ENCODE measurements at regions not wholly inside any gene's neighbourhood (a gene's known extent, or its start where the extent isn't known, plus 50 kb on each side); places are given as distances from the start of the nearest gene placed in this dataset.

DNA sequence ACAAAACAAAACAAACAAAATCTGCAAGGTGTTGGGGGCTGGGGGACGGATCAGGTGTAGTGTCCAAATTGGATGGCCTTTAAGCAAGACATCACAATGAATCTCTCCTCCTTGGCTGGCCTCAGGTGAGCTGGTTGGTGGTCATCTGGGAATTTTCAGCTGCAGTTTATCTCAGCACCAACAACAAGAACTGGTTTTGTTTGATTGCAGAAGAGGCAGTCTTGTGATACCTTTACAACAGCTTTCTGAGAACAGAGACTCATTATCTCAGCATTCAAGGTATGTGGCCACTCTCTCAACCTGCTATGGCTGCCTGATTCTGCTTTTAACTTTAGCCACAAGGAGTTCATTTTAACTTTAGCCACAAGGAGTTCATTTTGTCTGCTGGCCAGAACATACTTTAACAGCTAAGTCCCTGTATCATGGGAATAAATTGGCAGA, 1543.4 kb downstream of the EFNA5 start:
- Histone ChIP-seq H3K27ac (ENCODE audit: low read depth, low read length) (no peak overlapping the region), H3K4me3 (ENCODE audit: low read depth, low read length) (no peak overlapping the region), H3K4me1 (ENCODE audit: control insufficient read depth, insufficient read depth, low read length) (peaks cover 12% of the 10 kb centered on the region), H3K27me3 (ENCODE audit: control insufficient read depth, insufficient read depth, low read length) (no peaks in the 10 kb centered on the region), H3K36me3 (ENCODE audit: control insufficient read depth, insufficient read depth, low read length) (no peaks in the 10 kb centered on the region), H3K9me3 (ENCODE audit: control insufficient read depth, insufficient read depth, low read depth, low read length) (no peaks in the 10 kb centered on the region), H3K9ac (ENCODE audit: low read length) (no peak overlapping the region)

DNA sequence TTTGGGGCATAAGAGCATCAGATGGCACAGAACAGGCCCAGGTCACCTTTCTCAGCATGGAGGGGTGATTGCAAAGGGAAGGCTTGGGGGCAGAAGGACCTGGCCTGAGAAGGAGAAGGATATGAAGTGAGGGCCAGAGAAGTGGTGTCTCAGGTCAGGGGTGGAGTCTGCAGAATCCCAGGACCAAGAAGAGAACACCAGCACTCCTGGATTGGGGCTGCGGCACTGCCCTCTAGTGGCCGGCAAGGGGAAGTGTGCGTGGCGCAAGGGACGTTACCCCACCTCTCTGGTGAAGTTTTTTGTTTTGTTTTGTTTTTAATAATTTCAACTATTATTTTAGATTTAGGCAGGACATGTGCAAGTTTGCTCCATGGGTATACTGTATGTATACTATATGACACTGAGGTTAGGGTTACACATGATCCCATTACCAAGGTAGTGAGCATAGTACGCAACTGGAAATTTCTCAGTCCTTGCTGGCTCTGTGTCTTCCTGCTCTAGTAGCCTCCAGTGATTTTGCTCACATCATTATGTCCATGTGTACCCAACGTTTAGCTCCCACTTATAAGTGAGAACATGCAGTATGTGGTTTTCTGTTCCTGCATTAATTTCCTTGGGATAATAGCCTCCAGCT, 1548.6 kb downstream of the EFNA5 start:
- Histone ChIP-seq H3K4me1 (ENCODE audit: control insufficient read depth, insufficient read depth, low read length) (peaks cover 6% of the 10 kb centered on the region; the same call in 1 of the 2 replicates), H3K27ac (ENCODE audit: low read depth, low read length) (no peak overlapping the region), H3K27me3 (ENCODE audit: control insufficient read depth, insufficient read depth, low read length) (no peaks in the 10 kb centered on the region), H3K9ac (ENCODE audit: low read length) (no peak overlapping the region), H3K4me3 (ENCODE audit: low read depth, low read length) (no peak overlapping the region), H3K36me3 (ENCODE audit: control insufficient read depth, insufficient read depth, low read length) (no peaks in the 10 kb centered on the region), H3K9me3 (ENCODE audit: control insufficient read depth, insufficient read depth, low read depth, low read length) (no peaks in the 10 kb centered on the region)

DNA sequence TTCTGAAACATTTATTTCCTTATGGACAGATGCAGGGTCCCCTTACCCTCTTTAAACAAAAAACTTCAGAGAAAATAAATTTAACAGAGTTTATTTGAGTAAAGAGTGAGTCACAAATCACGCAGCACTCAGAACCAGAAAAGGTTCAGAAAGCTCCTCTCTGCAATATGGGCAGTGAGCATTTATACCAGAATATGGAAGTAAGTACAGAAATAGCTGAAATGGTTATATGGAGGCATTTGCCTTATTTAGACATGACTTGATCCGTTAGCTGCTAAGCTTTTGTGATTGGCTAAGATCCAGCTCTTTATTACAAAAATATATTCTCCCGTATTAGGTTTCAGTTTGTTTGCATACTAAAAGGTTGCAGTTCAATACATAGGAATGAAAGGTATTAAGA, 1554.1 kb downstream of the EFNA5 start:
- Histone ChIP-seq H3K4me3 (ENCODE audit: low read depth, low read length) (no peak overlapping the region), H3K36me3 (ENCODE audit: control insufficient read depth, insufficient read depth, low read length) (no peaks in the 10 kb centered on the region; the same call in 1 of the 2 replicates), H3K4me1 (ENCODE audit: control insufficient read depth, insufficient read depth, low read length) (no peaks in the 10 kb centered on the region), H3K9me3 (ENCODE audit: control insufficient read depth, insufficient read depth, low read depth, low read length) (peaks cover 27% of the 10 kb centered on the region), H3K27me3 (ENCODE audit: control insufficient read depth, insufficient read depth, low read length) (no peaks in the 10 kb centered on the region), H3K9ac (ENCODE audit: low read length) (no peak overlapping the region), H3K27ac (ENCODE audit: low read depth, low read length) (no peak overlapping the region)

DNA sequence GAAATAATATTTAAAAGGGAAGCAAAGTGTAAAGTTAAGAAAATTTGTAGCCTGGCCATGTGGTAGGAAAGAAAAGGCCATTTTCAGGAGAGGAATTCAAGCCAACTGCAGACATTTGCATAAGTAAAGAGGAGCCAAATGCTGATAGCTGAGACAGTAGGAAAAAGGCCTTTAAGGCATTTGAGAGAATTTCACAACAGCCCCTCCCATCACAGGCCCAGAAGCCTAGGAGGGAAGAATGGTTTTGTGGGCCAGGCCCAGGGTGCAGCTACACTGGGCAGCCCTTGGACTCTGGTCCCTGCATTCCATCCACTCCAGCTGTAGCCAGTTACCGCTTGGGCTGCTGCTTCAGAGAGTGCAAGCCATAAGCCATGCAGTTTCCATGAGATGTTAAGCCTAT, 1556.8 kb downstream of the EFNA5 start:
- H3K27ac ChIP-seq (ENCODE audit: low read depth, low read length), result no peak overlapping the region; the same call in 1 of the 2 replicates
- peaks cover 27% of the 10 kb centered on the region for H3K9me3 ChIP-seq (ENCODE audit: control insufficient read depth, insufficient read depth, low read depth, low read length)
- H3K36me3 ChIP-seq (ENCODE audit: control insufficient read depth, insufficient read depth, low read length), result no peaks in the 10 kb centered on the region; the same call in 1 of the 2 replicates
- no peaks in the 10 kb centered on the region for H3K4me1 ChIP-seq (ENCODE audit: control insufficient read depth, insufficient read depth, low read length)
- no peak overlapping the region for H3K9ac ChIP-seq (ENCODE audit: low read length)
- no peak overlapping the region for H3K4me3 ChIP-seq (ENCODE audit: low read depth, low read length)
- H3K27me3 ChIP-seq (ENCODE audit: control insufficient read depth, insufficient read depth, low read length), result no peaks in the 10 kb centered on the region

DNA sequence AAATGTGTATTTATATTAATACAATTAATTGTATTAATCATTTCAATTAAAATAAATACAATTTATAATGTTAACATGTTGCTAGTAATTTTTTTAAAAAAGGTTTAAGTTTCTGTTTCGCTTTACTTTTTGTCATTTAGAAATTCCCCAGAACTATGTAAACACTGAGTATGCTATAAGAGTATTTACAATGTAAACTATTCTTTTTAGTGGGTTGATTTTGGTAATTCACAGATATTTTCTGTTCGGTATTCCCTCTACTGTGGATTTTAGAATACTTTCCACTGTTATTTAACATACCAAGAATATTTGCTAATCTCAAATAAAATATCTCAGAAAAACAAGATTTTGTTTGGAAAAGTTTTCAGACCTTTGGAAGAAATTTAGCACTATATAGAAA, 1564.4 kb downstream of the EFNA5 start:
- H3K27ac ChIP-seq (ENCODE audit: low read depth, low read length), result no peak overlapping the region
- H3K27me3 ChIP-seq (ENCODE audit: control insufficient read depth, insufficient read depth, low read length), result no peaks in the 10 kb centered on the region

DNA sequence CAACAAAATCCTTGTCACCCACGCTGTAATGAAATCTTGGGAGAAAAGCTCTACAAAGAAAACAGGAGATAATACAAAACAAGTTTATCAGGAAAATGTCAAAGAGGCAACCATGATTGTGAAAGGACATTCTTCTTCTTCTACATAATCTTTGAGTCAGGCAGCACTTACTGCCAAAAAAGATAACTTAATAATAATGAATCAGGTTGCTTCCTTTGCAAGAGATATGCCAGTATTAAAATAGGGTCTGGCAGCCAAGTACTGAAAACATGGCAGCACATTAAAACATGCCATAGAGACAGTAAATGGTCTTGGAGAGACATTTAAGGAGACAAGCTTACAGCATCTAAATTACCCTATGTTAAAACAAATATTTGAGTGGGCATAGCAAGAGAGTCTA, 1573.4 kb downstream of the EFNA5 start:
- Histone ChIP-seq H3K27ac (ENCODE audit: low read depth, low read length) (no peak overlapping the region), H3K4me3 (ENCODE audit: low read depth, low read length) (no peak overlapping the region), H3K9me3 (ENCODE audit: control insufficient read depth, insufficient read depth, low read depth, low read length) (no peaks in the 10 kb centered on the region), H3K36me3 (ENCODE audit: control insufficient read depth, insufficient read depth, low read length) (no peaks in the 10 kb centered on the region), H3K4me1 (ENCODE audit: control insufficient read depth, insufficient read depth, low read length) (peaks cover 7% of the 10 kb centered on the region), H3K27me3 (ENCODE audit: control insufficient read depth, insufficient read depth, low read length) (no peaks in the 10 kb centered on the region), H3K9ac (ENCODE audit: low read length) (no peak overlapping the region)

More for the DNA sequence above, 1564.4 kb downstream of the EFNA5 start:
- H3K36me3 ChIP-seq (ENCODE audit: control insufficient read depth, insufficient read depth, low read length), result no peaks in the 10 kb centered on the region
- no peaks in the 10 kb centered on the region for H3K9me3 ChIP-seq (ENCODE audit: control insufficient read depth, insufficient read depth, low read depth, low read length)
- no peak overlapping the region for H3K9ac ChIP-seq (ENCODE audit: low read length)
- no peak overlapping the region for H3K4me3 ChIP-seq (ENCODE audit: low read depth, low read length)
- H3K4me1 ChIP-seq (ENCODE audit: control insufficient read depth, insufficient read depth, low read length), result no peaks in the 10 kb centered on the region

DNA sequence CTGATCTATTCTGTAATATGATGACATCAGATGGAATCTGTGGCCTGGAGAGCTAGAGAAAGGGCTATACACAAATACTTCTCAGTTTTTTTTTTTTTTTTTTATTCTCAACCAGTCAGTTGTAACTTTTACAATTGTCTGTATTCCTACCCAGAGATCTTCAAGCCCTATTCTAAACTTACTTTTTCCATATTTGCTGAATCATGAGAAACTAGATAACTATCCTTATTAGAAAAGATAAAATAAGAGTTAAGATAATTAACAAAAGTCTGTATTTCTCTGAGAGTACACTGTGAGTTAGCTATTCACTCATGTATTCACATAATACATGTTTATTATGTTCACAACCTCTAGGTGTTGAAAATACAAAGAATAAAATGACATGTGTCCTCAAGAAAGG, 1575.9 kb downstream of the EFNA5 start:
- no peak overlapping the region for H3K9ac ChIP-seq (ENCODE audit: low read length)
- no peak overlapping the region for H3K4me3 ChIP-seq (ENCODE audit: low read depth, low read length)
- H3K4me1 ChIP-seq (ENCODE audit: control insufficient read depth, insufficient read depth, low read length), result peaks cover 11% of the 10 kb centered on the region
- no peaks in the 10 kb centered on the region for H3K9me3 ChIP-seq (ENCODE audit: control insufficient read depth, insufficient read depth, low read depth, low read length)
- no peaks in the 10 kb centered on the region for H3K36me3 ChIP-seq (ENCODE audit: control insufficient read depth, insufficient read depth, low read length)
- no peaks in the 10 kb centered on the region for H3K27me3 ChIP-seq (ENCODE audit: control insufficient read depth, insufficient read depth, low read length)
- no peak overlapping the region for H3K27ac ChIP-seq (ENCODE audit: low read depth, low read length)

DNA sequence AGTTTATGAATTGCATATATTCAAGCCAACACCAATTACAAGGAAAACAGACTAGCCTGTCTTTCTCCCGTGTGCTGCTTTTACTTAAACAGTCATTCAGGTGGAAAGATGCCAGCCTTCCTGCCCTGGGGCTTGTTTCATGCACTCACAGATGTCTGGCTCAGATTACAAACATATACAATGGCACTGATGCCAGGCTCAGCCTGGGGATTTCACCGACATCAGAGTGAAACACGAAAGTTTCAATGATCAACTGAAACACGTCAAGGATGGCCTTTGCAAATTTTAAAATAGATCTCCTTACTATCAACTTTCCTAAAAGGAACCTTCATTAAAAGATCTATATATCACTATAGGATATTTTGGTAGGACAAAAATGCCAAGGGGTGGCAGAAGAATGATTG, 1576.5 kb downstream of the EFNA5 start:
- H3K27me3 ChIP-seq (ENCODE audit: control insufficient read depth, insufficient read depth, low read length), result no peaks in the 10 kb centered on the region
- no peak overlapping the region for H3K4me3 ChIP-seq (ENCODE audit: low read depth, low read length)
- H3K4me1 ChIP-seq (ENCODE audit: control insufficient read depth, insufficient read depth, low read length), result peaks cover 17% of the 10 kb centered on the region
- no peak overlapping the region for H3K27ac ChIP-seq (ENCODE audit: low read depth, low read length)
- no peak overlapping the region for H3K9ac ChIP-seq (ENCODE audit: low read length)
- no peaks in the 10 kb centered on the region for H3K9me3 ChIP-seq (ENCODE audit: control insufficient read depth, insufficient read depth, low read depth, low read length)
- H3K36me3 ChIP-seq (ENCODE audit: control insufficient read depth, insufficient read depth, low read length), result no peaks in the 10 kb centered on the region

DNA sequence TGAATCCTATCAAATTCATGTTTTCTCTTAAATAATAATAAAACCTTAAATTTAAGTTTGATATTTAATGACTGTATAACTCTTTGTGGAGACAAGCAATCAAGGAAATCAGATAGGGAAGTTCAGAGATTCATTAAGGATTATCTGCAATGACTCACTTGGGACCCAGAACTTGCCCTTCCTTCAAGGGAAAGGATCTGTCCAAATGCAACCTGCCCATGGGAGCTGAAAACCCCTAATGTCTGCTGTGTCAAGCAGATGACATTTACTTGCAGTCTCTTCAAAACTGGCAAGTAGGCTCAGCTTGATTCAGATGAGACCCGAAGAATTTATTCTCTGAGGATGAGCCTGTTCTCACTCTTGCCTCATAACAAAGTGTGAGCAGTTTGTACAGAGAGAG, 1577.6 kb downstream of the EFNA5 start:
- Histone ChIP-seq H3K9ac (ENCODE audit: low read length) (no peak overlapping the region), H3K4me3 (ENCODE audit: low read depth, low read length) (no peak overlapping the region), H3K27ac (ENCODE audit: low read depth, low read length) (no peak overlapping the region), H3K4me1 (ENCODE audit: control insufficient read depth, insufficient read depth, low read length) (peaks cover 21% of the 10 kb centered on the region), H3K9me3 (ENCODE audit: control insufficient read depth, insufficient read depth, low read depth, low read length) (no peaks in the 10 kb centered on the region), H3K27me3 (ENCODE audit: control insufficient read depth, insufficient read depth, low read length) (no peaks in the 10 kb centered on the region), H3K36me3 (ENCODE audit: control insufficient read depth, insufficient read depth, low read length) (no peaks in the 10 kb centered on the region)

DNA sequence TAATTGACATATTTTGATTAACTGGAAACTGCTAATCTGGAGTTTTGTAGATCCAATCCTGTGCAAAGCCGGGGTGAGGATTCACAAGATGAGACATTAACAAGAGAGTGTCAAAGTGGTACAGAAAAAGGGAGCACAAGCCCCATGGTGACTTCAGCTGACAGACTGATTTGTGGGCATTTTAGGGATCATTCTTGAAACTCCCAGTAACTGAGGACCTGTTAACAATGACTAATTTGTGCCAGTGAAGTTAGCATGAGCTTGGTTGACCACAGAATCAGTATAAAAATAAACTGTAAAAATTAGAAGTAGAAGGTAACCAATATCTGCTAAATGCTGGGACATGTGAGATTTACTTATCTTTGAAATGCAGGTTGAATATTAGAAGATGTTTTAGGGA, 1578.3 kb downstream of the EFNA5 start:
- H3K27ac ChIP-seq (ENCODE audit: low read depth, low read length), result no peak overlapping the region
- peaks cover 23% of the 10 kb centered on the region for H3K4me1 ChIP-seq (ENCODE audit: control insufficient read depth, insufficient read depth, low read length)
- no peak overlapping the region for H3K4me3 ChIP-seq (ENCODE audit: low read depth, low read length)
- H3K36me3 ChIP-seq (ENCODE audit: control insufficient read depth, insufficient read depth, low read length), result no peaks in the 10 kb centered on the region
- H3K9me3 ChIP-seq (ENCODE audit: control insufficient read depth, insufficient read depth, low read depth, low read length), result no peaks in the 10 kb centered on the region
- H3K9ac ChIP-seq (ENCODE audit: low read length), result no peak overlapping the region
- H3K27me3 ChIP-seq (ENCODE audit: control insufficient read depth, insufficient read depth, low read length), result no peaks in the 10 kb centered on the region

DNA sequence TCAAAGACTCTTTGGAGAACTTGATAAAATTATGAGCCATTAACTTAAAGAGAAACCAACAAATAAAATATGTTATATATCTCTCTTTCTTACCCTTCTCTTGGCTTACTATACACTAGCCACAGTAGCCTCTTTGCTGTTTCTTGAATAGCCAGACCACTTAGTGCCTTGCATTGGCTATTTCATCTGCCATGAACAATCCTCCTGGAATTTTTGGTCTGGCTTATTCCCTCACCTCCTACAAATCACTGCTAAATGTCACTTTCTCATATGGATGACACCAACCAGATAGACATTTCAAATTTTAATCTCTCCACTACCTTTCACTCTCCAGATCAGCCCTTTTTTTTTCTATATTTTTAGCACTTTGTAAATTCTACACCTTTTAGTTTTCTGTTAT, 1581.7 kb downstream of the EFNA5 start:
- Histone ChIP-seq H3K9ac (ENCODE audit: low read length) (no peak overlapping the region), H3K4me3 (ENCODE audit: low read depth, low read length) (no peak overlapping the region), H3K4me1 (ENCODE audit: control insufficient read depth, insufficient read depth, low read length) (peaks cover 51% of the 10 kb centered on the region), H3K27me3 (ENCODE audit: control insufficient read depth, insufficient read depth, low read length) (no peaks in the 10 kb centered on the region), H3K36me3 (ENCODE audit: control insufficient read depth, insufficient read depth, low read length) (no peaks in the 10 kb centered on the region), H3K9me3 (ENCODE audit: control insufficient read depth, insufficient read depth, low read depth, low read length) (no peaks in the 10 kb centered on the region), H3K27ac (ENCODE audit: low read depth, low read length) (no peak overlapping the region)

Data from HUES6 (cell line).